ENCODE measurements at regions not wholly inside any gene's neighbourhood (a gene's known extent, or its start where the extent isn't known, plus 50 kb on each side); places are given as distances from the start of the nearest gene placed in this dataset.

DNA sequence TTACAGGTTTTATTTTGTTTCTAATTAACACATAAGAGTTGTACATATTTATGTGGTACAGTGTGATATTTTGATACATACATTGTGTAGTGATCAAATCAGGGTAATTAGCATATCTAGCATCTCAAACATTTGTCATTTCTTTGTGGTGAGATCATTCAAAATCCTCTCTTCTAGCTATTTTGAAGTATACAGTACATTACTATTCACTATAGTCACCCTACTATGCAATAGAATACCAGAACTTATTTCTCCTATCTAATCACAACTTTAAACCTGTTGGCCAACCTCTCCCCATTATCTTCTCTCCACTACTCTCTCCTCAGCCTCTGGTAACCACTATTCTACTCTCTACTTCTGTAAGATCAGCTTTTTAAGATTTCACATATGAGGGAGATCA lies 325.8 kb downstream of the CYP26B1 start:
- no peak overlapping the region for H3K27ac ChIP-seq (ENCODE audit: low read depth in 1 of 2, low read length in 2 of 2)
- H3K27me3 ChIP-seq (ENCODE audit: control insufficient read depth in 1 of 2, insufficient read depth in 2 of 2, low read length in 1 of 2): no peaks in the 10 kb centered on the region
- intact Hi-C loops (cut with DNase I): no loop called here
- H3K36me3 ChIP-seq (ENCODE audit: control insufficient read depth in 1 of 2, insufficient read depth in 2 of 2, low read length in 1 of 2): no peaks in the 10 kb centered on the region
- H3K9me3 ChIP-seq (ENCODE audit: control insufficient read depth, low read length): no peaks in the 10 kb centered on the region
- DNase-seq: no peak
- ATAC-seq (ENCODE audit: low FRiP score): no peak
- H3K4me3 ChIP-seq (ENCODE audit: low read length in 2 of 2): no peak overlapping the region
- no peaks in the 10 kb centered on the region for H3K4me1 ChIP-seq (ENCODE audit: control insufficient read depth in 1 of 2, insufficient read depth in 2 of 2, low read length in 2 of 2)

DNA sequence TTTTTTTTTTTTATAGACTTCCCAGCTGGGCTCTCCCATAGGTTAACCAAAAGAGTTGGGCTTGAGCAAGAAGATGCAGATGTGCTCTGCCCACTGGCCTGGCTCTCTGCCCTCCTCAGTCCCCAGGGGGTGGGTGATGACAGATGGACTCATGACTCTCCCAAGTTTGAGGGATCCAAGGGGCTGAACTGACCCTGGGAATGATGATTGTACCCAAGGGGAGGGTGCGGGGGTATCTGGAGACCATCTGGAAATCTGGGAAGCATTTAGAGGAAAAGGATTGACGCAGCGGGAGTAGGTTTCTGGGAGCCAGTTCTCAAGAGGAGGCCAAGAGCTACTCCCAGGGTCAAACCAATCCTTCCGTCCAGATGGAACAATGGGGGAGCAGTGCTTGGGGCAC lies 330.8 kb downstream of the CYP26B1 start:
- Histone ChIP-seq H3K36me3 (ENCODE audit: control insufficient read depth in 1 of 2, insufficient read depth in 2 of 2, low read length in 1 of 2) (no peaks in the 10 kb centered on the region), H3K9me3 (ENCODE audit: control insufficient read depth, low read length) (no peaks in the 10 kb centered on the region), H3K4me3 (ENCODE audit: low read length in 2 of 2) (no peak overlapping the region), H3K4me1 (ENCODE audit: control insufficient read depth in 1 of 2, insufficient read depth in 2 of 2, low read length in 2 of 2) (no peaks in the 10 kb centered on the region), H3K27ac (ENCODE audit: low read depth in 1 of 2, low read length in 2 of 2) (no peak overlapping the region), H3K27me3 (ENCODE audit: control insufficient read depth in 1 of 2, insufficient read depth in 2 of 2, low read length in 1 of 2) (no peaks in the 10 kb centered on the region)
- ATAC-seq (ENCODE audit: low FRiP score) (no peak), DNase-seq (no peak)
- intact Hi-C loops (cut with DNase I): no loop called here
- 93 to 94% methylated on average over 4 of the region's 4 CpGs for WGBS, 2 donors

DNA sequence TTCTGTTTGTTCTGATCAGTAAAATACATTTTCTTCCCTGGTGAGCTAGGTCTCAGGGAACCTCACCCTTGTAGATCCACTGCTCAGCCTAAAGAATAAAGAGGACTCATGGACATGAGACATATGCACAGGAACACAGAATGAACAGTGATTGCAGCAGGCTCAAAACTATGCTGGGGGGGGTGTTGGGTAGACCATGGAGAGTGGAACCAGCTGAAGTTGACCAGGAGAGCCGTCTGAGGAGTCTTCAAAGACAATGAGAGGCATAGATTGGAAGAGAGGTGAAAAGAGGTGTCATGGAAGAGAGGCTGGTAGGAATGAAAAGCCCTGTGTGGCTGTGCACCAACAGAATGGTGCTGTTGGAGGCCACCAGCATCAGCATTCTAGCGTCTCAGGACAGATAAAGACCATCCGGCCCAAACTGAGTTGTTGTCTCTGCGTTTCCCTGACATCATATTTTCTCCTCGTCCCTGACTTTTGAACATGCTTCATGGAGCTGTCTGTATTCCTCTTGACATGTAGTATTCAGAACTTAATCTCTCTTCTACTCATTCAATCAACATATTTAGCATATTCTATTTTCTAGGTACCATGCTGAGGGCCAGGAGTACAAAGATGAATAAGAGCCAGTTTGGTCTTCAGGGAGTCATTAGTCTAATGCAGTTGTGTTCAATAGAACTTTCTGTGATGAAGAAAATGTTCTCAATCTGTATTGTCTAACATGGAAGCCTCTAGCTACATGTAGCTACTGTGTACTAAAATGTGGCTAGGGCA lies 331.8 kb downstream of the CYP26B1 start:
- DNase-seq (no peak), ATAC-seq (ENCODE audit: low FRiP score) (no peak)
- WGBS, 2 donors: 94 to 95% methylated on average over 5 of the region's 5 CpGs
- Histone ChIP-seq H3K4me1 (ENCODE audit: control insufficient read depth in 1 of 2, insufficient read depth in 2 of 2, low read length in 2 of 2) (no peaks in the 10 kb centered on the region), H3K27ac (ENCODE audit: low read depth in 1 of 2, low read length in 2 of 2) (no peak overlapping the region), H3K27me3 (ENCODE audit: control insufficient read depth in 1 of 2, insufficient read depth in 2 of 2, low read length in 1 of 2) (no peaks in the 10 kb centered on the region), H3K9me3 (ENCODE audit: control insufficient read depth, low read length) (no peaks in the 10 kb centered on the region), H3K4me3 (ENCODE audit: low read length in 2 of 2) (no peak overlapping the region), H3K36me3 (ENCODE audit: control insufficient read depth in 1 of 2, insufficient read depth in 2 of 2, low read length in 1 of 2) (no peaks in the 10 kb centered on the region)
- intact Hi-C loops (cut with DNase I): no loop called here

DNA sequence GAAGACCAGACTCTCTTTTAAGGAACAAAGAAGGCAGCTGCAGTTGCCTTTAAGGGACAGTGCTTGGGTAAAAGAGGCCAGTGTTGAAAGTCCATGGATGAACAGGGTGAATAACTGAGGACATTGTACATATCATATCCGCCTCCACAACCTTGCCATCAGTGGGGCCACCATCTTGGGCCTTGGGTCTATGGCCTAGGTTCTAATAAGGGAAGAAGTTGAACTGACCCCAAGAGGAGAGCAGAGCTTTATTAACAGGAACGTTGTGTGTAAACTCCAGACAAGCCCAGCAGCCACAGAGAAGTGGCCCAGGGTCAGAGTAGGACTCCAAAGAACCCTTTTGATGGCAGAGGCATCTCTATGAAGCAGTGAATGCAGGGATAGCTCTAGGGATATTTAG lies 332.8 kb downstream of the CYP26B1 start:
- Histone ChIP-seq H3K9me3 (ENCODE audit: control insufficient read depth, low read length) (no peaks in the 10 kb centered on the region), H3K27me3 (ENCODE audit: control insufficient read depth in 1 of 2, insufficient read depth in 2 of 2, low read length in 1 of 2) (no peaks in the 10 kb centered on the region), H3K27ac (ENCODE audit: low read depth in 1 of 2, low read length in 2 of 2) (no peak overlapping the region), H3K4me1 (ENCODE audit: control insufficient read depth in 1 of 2, insufficient read depth in 2 of 2, low read length in 2 of 2) (no peaks in the 10 kb centered on the region), H3K4me3 (ENCODE audit: low read length in 2 of 2) (no peak overlapping the region), H3K36me3 (ENCODE audit: control insufficient read depth in 1 of 2, insufficient read depth in 2 of 2, low read length in 1 of 2) (no peaks in the 10 kb centered on the region)
- DNase-seq (no peak), ATAC-seq (ENCODE audit: low FRiP score) (no peak)
- 96% methylated on average over 2 of the region's 2 CpGs for WGBS, 2 donors
- intact Hi-C loops (cut with DNase I): no loop called here

DNA sequence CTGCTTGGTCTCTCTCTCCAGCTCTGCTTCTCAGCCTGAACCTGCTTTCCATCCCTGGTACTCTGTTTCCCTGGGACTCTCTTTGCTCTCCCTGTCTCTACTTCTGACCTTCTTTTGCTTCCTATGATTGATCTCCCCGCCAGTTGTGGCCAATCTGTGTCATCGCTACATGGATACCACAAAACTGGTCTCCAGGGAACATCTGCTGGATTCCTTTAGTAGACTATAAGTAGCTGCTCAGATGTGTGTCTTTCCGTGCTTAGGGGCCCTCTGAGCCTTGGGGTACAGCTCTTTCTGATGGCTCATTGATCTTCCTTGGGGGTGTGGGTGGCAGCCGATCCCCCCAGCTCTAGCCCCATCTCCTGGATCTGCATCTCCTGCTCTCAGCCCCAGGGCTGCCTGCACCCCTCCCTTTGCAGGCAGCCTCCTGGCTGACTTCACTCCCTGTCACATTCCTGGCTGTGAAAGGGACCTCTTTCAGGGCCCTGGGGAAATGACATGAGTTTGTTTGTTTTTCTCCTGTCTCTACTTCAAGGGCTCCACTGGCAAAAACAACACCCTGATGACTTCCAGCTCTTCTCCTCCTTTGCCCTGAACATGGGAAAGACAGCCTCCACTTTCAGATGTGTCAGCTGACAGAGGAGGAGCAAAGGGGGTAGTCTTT lies 333.7 kb downstream of the CYP26B1 start:
- Histone ChIP-seq H3K36me3 (ENCODE audit: control insufficient read depth in 1 of 2, insufficient read depth in 2 of 2, low read length in 1 of 2) (no peaks in the 10 kb centered on the region), H3K4me3 (ENCODE audit: low read length in 2 of 2) (no peak overlapping the region), H3K9me3 (ENCODE audit: control insufficient read depth, low read length) (no peaks in the 10 kb centered on the region), H3K4me1 (ENCODE audit: control insufficient read depth in 1 of 2, insufficient read depth in 2 of 2, low read length in 2 of 2) (no peaks in the 10 kb centered on the region), H3K27me3 (ENCODE audit: control insufficient read depth in 1 of 2, insufficient read depth in 2 of 2, low read length in 1 of 2) (no peaks in the 10 kb centered on the region), H3K27ac (ENCODE audit: low read depth in 1 of 2, low read length in 2 of 2) (no peak overlapping the region)
- 83 to 89% methylated on average over 4 of the region's 4 CpGs for WGBS, 2 donors
- DNase-seq: no peak
- intact Hi-C loops (cut with DNase I): no loop called here
- no peak for ATAC-seq (ENCODE audit: low FRiP score)

DNA sequence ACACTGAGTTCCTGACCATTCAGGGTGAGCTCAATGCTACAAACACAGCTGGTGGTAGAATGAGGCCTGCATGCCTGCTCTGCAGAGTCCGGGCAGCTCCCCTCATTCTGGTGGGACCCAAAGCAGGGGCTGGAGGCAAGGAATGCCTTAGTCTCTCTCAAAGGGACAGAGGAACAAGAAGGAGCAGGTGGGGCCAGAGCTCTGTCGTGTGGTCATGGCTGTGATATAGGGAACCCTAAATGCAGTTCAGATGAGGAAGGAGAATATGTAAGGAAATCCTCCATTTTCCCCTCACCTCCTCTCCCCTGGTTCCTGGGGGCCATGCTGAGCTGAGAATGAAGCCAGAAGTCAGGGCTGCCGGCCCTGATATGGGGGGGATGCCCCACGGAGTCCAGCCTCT lies 334.3 kb downstream of the CYP26B1 start:
- Histone ChIP-seq H3K4me3 (ENCODE audit: low read length in 2 of 2) (no peak overlapping the region), H3K27ac (ENCODE audit: low read depth in 1 of 2, low read length in 2 of 2) (no peak overlapping the region), H3K9me3 (ENCODE audit: control insufficient read depth, low read length) (no peaks in the 10 kb centered on the region), H3K36me3 (ENCODE audit: control insufficient read depth in 1 of 2, insufficient read depth in 2 of 2, low read length in 1 of 2) (no peaks in the 10 kb centered on the region), H3K4me1 (ENCODE audit: control insufficient read depth in 1 of 2, insufficient read depth in 2 of 2, low read length in 2 of 2) (no peaks in the 10 kb centered on the region), H3K27me3 (ENCODE audit: control insufficient read depth in 1 of 2, insufficient read depth in 2 of 2, low read length in 1 of 2) (no peaks in the 10 kb centered on the region)
- 95 to 96% methylated on average over 4 of the region's 4 CpGs for WGBS, 2 donors
- ATAC-seq (ENCODE audit: low FRiP score) (no peak), DNase-seq (no peak)
- intact Hi-C loops (cut with DNase I): no loop called here

DNA sequence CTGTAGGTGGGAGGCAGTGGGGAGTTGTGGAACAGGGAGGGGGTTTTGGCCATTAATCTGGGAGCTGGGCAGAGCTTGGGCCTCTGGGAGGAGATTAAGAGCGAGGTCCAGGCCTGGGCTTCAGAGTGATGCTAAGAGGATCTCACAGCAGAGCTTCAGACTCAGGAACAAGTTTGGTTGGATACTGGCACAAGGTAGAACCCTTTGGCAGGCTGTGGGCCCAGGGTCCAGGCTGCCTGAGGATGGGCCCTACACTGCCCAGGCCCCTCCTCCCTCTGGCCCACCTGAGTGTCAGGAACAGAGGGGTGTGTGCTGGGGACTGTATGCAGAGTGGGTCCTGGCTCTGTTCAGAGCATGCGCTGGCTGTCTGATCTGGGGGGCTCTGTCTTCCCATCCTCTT lies 334.9 kb downstream of the CYP26B1 start:
- Histone ChIP-seq H3K27ac (ENCODE audit: low read depth in 1 of 2, low read length in 2 of 2) (no peak overlapping the region), H3K27me3 (ENCODE audit: control insufficient read depth in 1 of 2, insufficient read depth in 2 of 2, low read length in 1 of 2) (no peaks in the 10 kb centered on the region), H3K4me3 (ENCODE audit: low read length in 2 of 2) (no peak overlapping the region), H3K36me3 (ENCODE audit: control insufficient read depth in 1 of 2, insufficient read depth in 2 of 2, low read length in 1 of 2) (no peaks in the 10 kb centered on the region), H3K9me3 (ENCODE audit: control insufficient read depth, low read length) (no peaks in the 10 kb centered on the region), H3K4me1 (ENCODE audit: control insufficient read depth in 1 of 2, insufficient read depth in 2 of 2, low read length in 2 of 2) (no peaks in the 10 kb centered on the region)
- WGBS, 2 donors: 97% methylated on average over 2 of the region's 2 CpGs
- intact Hi-C loops (cut with DNase I): no loop called here
- DNase-seq (no peak), ATAC-seq (ENCODE audit: low FRiP score) (no peak)

DNA sequence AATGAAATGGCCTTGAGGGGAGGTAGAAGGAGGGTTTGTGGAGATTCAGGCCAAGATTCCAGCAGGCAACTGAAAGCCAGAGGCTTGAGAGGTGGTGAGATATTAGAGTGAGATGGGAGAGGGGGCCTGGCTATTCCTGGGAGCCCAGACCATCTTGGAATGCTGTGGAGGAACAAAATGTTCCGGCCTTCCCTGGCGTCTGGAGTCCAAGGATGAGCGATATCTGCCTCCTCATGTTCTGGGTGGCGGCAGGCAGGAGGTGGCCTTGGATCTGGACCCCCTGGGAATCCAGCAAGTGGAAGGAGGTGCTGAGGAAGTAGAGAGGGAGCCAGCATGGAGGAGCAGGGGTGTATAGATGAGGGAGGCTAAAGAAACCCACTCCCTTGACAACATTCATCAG lies 335.9 kb downstream of the CYP26B1 start:
- Histone ChIP-seq H3K36me3 (ENCODE audit: control insufficient read depth in 1 of 2, insufficient read depth in 2 of 2, low read length in 1 of 2) (no peaks in the 10 kb centered on the region), H3K27me3 (ENCODE audit: control insufficient read depth in 1 of 2, insufficient read depth in 2 of 2, low read length in 1 of 2) (no peaks in the 10 kb centered on the region), H3K4me1 (ENCODE audit: control insufficient read depth in 1 of 2, insufficient read depth in 2 of 2, low read length in 2 of 2) (no peaks in the 10 kb centered on the region), H3K27ac (ENCODE audit: low read depth in 1 of 2, low read length in 2 of 2) (no peak overlapping the region), H3K9me3 (ENCODE audit: control insufficient read depth, low read length) (no peaks in the 10 kb centered on the region), H3K4me3 (ENCODE audit: low read length in 2 of 2) (no peak overlapping the region)
- intact Hi-C loops (cut with DNase I): no loop called here
- no peak for DNase-seq
- 94 to 100% methylated on average over 4 of the region's 4 CpGs for WGBS, 2 donors
- ATAC-seq (ENCODE audit: low FRiP score): no peak

DNA sequence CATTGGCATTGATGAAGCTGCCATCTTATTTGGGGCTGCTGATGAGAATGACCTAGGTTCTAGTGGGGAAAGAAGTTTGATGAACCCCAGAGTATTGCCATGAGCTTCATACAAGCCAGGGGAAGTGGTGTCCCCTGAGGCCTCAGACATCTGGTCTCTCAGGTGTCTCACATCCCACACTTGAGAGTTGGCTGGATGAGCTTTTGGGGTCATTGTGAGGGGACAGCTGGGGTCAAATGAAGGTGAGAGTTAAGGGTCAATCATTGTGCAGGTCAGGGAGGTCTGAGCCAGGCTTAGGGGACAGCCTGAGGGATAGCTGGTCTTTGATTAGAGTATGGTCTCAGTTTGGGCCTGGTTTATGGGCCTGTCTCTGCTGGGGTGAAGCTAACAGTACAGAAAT lies 336.5 kb downstream of the CYP26B1 start:
- Histone ChIP-seq H3K4me1 (ENCODE audit: control insufficient read depth in 1 of 2, insufficient read depth in 2 of 2, low read length in 2 of 2) (no peaks in the 10 kb centered on the region), H3K4me3 (ENCODE audit: low read length in 2 of 2) (no peak overlapping the region), H3K9me3 (ENCODE audit: control insufficient read depth, low read length) (no peaks in the 10 kb centered on the region), H3K27me3 (ENCODE audit: control insufficient read depth in 1 of 2, insufficient read depth in 2 of 2, low read length in 1 of 2) (no peaks in the 10 kb centered on the region), H3K27ac (ENCODE audit: low read depth in 1 of 2, low read length in 2 of 2) (no peak overlapping the region), H3K36me3 (ENCODE audit: control insufficient read depth in 1 of 2, insufficient read depth in 2 of 2, low read length in 1 of 2) (no peaks in the 10 kb centered on the region)
- ATAC-seq (ENCODE audit: low FRiP score): no peak
- no peak for DNase-seq
- intact Hi-C loops (cut with DNase I): no loop called here
